HL-60 (cell line): ENCODE measurements at regions not wholly inside any gene's neighbourhood (a gene's known extent, or its start where the extent isn't known, plus 50 kb on each side); places are given as distances from the start of the nearest gene placed in this dataset.

Experiments used
- DNase-seq, 2 experiments: peaks; one replicate each; pipeline ENCODE4 v3.0.0-alpha.2; 2010 to 2020; ENCODE audit warnings: low read depth in 1 of 2, low spot score in 1 of 2
- H3K27ac ChIP-seq: fragments of 250-450 bp; sonication (Bioruptor Pico); replicated peaks from 2 replicates; pipeline ENCODE4 v1.5.1; 2020; ENCODE audit warnings: mild to moderate bottlenecking, moderate library complexity
- H3K27me3 ChIP-seq: fragments of 250-450 bp; sonication (Bioruptor Pico); 2 replicates; pipeline ENCODE4 v1.5.1; 2021; ENCODE audit warnings: mild to moderate bottlenecking, moderate library complexity; ENCODE audit not compliant: insufficient read depth, poor library complexity, severe bottlenecking
- H3K4me3 ChIP-seq: replicated peaks from 2 replicates; pipeline ENCODE4 v1.5.1; 2011; ENCODE audit warnings: mild to moderate bottlenecking, control low read depth, low read length; ENCODE audit not compliant: insufficient read depth
- GABPA ChIP-seq: IDR thresholded peaks from 2 replicates; pipeline ENCODE4 v1.6.1; 2012; ENCODE audit warnings: low read depth
- POLR2AphosphoS5 ChIP-seq: IDR thresholded peaks from 2 replicates; pipeline ENCODE4 v1.6.1; 2012; ENCODE audit warnings: low read depth
- REST ChIP-seq: IDR thresholded peaks from 2 replicates; pipeline ENCODE4 v1.6.1; 2012; ENCODE audit warnings: low read depth; ENCODE audit not compliant: insufficient replicate concordance
- SPI1 ChIP-seq: IDR thresholded peaks from 2 replicates; pipeline ENCODE4 v1.6.1; 2012; ENCODE audit warnings: low read depth, mild to moderate bottlenecking, borderline replicate concordance
- TF ChIP-seq, protein P1 (sequence below): IDR thresholded peaks from one replicate; pipeline ENCODE4 v1.5.1; 2011; ENCODE audit warnings: low read length, control low read depth, inconsistent platforms; ENCODE audit not compliant: insufficient read depth

GRCh38 chr9:116027951-116028350 lies 125.6 kb upstream of the PAPPA start:
- no peaks in the 10 kb centered on the region for H3K27me3 ChIP-seq
- no peak for DNase-seq
- H3K4me3 ChIP-seq = no peak overlapping the region
- H3K27ac ChIP-seq = no peak overlapping the region
- TF ChIP-seq SPI1 (no peak), GABPA (no peak), POLR2AphosphoS5 (no peak), REST (no peak)
- TF ChIP-seq, protein P1, sequence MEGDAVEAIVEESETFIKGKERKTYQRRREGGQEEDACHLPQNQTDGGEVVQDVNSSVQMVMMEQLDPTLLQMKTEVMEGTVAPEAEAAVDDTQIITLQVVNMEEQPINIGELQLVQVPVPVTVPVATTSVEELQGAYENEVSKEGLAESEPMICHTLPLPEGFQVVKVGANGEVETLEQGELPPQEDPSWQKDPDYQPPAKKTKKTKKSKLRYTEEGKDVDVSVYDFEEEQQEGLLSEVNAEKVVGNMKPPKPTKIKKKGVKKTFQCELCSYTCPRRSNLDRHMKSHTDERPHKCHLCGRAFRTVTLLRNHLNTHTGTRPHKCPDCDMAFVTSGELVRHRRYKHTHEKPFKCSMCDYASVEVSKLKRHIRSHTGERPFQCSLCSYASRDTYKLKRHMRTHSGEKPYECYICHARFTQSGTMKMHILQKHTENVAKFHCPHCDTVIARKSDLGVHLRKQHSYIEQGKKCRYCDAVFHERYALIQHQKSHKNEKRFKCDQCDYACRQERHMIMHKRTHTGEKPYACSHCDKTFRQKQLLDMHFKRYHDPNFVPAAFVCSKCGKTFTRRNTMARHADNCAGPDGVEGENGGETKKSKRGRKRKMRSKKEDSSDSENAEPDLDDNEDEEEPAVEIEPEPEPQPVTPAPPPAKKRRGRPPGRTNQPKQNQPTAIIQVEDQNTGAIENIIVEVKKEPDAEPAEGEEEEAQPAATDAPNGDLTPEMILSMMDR = no peak

GRCh38 chr9:116030517-116030916 lies 123.1 kb upstream of the PAPPA start:
- H3K27ac ChIP-seq = no peak overlapping the region
- no peak for DNase-seq
- TF ChIP-seq POLR2AphosphoS5 (no peak), SPI1 (no peak), GABPA (no peak), REST (no peak)
- TF ChIP-seq, protein P1 = no peak
- no peak overlapping the region for H3K4me3 ChIP-seq
- no peaks in the 10 kb centered on the region for H3K27me3 ChIP-seq

- TF ChIP-seq SPI1 (no peak), REST (no peak), POLR2AphosphoS5 (no peak)
- TF ChIP-seq, protein P1 = no peak
- no peak for DNase-seq
- H3K27me3 ChIP-seq = no peaks in the 10 kb centered on the region
- no peak overlapping the region for H3K27ac ChIP-seq
- no peak overlapping the region for H3K4me3 ChIP-seq
Observed at GRCh38 chr9:116032683-116033440, 120.7 kb upstream of the PAPPA start.
